ENCODE measurements at regions not wholly inside any gene's neighbourhood (a gene's known extent, or its start where the extent isn't known, plus 50 kb on each side); places are given as distances from the start of the nearest gene placed in this dataset.

DNA sequence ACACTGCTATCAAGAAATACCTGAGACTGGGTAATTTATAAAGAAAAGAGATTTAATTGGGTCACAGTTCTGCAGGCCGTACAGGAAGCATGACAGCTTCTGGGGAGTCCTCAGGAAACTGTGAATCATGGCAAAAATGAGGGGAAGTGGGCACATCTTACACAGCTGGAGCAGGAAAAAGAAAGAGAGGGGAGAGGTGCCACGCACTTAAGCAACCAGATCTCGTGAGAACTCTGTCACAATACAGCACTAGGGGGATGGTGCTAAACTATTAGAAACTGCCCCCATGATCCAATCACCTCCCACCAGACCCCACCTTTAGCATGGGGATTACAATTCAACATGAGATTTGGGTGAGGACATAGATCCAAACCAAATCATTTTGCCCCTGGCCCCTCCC is 105.5 kb upstream of the CPLX2 start:
- DNase-seq: no peak

DNA sequence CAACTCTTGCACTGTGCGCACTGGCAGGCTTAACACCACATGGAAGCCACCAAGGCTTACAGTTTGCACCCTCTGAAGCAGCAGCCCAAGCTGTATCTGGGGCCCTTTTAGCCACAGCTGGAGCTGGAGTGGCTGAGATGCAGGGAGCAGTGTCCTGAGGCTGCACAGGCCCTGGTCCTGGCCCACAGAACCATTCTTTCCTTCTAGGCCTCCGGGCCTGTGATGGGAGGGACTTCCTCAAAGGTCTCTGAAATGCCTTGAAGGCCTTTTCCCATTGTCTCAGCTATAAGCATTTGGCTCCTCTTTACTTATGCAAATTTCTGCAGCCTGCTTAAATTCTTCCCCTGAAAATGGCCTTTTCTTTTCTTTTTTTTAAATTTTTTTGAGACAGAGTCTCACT is 104.4 kb upstream of the CPLX2 start:
- DNase-seq: no peak

DNA sequence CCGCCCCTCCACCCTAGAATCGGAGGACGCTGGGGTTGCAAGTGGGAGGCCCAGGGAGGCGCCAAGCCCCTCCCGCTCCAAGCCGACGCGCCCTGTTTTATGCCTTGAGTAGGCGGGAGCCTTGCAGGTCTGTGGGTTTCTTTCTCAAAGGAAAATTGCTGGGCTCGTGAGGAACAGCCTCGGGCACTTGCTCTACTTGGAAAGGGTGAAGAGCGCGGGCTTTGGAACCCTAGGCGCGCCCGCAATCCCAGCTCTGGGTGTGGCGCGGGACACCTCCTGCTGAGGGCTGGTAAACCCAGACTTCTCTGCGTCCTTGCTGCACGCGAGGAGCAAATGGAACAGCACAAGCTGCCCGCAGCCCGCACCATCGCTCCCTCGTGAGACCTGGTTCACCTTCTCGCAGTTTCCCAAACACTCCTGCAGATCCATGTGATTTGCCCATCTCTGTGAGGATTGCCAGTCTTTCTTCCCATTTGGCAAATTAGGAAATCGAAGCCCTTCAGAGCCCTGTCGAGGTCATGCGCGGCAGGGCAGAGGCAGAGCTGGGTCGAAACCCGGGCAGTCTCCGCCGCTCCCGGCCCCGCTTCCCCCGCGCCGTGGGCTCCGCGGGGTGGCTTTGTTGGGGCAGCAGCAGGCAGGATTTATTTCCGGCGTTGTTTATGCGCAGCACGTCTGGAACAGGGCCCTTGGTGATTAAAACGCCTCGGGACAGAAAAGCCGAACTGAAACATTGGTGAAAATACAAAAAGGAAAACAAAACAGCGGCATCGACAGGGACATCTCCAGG is 98.4 kb upstream of the CPLX2 start:
- DNase-seq: no peak

DNA sequence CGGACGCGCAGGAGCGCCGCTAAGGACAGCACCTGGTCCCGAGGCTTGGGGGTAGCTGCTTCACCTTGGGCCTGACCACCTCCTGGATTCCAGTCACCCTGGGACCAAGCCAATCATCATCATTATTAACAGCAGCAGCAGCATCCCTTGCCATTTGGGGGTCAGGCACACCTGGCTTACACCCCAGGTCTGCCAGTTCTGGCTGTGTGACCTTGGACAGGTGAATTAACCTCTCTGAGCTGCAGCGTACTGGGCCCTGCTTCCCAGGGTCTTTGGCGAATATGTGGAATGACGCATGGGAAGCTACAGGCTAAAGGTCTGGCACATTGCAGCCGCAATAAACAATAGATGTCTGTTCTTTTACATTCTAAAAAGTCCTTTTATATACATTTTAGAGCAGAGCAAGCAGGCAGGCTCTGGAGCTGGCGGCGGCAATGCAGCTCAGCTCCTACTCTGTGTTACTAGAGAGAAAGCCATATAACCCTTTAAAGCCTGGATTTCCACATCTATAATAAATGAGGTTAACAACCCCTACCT is 97.8 kb upstream of the CPLX2 start:
- no peak for DNase-seq

DNA sequence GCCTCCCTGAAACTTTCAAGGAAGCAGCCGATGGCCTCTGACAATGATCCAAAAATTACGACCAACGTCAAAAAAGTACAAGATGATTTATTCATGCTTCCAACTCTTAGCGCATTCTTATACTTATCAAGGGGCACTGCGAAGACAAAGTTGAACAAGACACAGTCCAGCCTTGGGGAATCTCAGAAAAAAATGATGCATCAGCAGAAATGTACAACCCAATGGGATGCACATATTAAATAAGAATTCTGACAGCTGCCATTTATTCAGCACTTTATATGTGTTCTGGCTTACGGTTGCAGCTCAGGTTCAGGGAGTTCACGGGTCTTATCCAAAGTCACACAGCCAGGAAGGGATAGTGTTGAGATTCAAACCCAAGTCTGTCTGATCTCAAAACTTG is 96.0 kb upstream of the CPLX2 start:
- no peak for DNase-seq

DNA sequence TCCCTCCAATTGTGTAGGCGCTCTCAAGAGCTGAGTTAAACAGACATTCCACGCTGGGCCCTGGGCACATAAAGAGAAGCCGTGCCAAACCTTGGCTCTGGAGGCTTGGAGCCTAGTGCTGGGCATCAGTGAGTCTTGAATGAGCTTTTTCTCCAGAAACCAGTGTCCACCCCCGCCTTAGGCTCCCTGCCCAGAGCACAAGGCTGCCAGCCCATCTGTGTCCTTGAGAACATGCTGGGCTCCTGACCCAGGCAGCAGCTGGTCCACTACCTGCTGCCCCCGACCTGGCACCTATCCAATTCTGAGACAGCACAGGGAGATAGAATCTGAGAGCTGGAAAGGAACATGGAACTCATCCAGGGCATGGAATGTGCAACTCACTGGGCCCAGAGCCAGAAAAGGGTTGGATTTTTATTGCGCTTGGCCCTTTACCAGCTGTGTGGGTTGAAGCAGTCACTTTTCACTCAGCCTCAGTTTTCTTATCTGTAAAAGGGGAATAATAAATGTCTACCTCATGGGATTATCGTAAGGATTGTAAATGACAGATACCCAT is 92.4 kb upstream of the CPLX2 start:
- DNase-seq: no peak

DNA sequence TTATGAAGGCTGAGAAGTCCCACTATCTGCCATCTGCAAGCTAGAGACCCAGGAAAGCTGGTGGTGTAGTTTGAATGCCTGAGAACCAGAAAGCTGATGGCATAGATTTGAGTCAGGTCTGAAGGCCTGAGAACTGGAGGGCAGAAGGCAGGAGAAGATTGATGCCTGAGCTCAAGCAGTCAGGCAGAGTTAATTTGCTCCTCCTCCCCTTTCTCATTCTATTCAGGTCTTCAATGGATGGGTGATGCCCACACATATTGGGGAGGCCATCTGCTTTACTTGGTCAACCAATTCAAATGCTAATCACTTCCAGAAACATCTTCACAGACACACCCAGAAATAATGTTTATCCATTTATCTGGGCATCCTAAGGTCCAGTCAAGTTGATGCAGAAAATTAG is 87.6 kb upstream of the CPLX2 start:
- DNase-seq: no peak

DNA sequence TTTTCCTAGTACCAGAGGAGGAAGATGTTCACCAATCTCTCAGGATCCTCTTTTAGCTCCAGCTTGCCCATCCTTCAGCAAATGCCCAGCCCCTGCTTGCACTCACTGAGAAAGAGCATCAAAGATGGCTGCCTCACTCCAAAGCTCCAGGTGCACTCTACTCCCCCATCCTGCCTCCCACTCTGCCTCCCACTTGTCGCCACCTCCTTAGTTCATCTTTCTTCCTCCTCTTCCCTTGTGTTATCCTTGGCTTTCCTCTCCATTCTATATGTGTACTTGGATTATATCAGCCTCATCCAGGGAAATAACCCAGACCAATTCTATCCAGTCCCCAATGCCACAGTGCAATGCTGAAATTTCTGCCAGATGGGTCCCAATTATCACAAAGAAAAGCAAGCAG is 87.1 kb upstream of the CPLX2 start:
- DNase-seq: no peak

DNA sequence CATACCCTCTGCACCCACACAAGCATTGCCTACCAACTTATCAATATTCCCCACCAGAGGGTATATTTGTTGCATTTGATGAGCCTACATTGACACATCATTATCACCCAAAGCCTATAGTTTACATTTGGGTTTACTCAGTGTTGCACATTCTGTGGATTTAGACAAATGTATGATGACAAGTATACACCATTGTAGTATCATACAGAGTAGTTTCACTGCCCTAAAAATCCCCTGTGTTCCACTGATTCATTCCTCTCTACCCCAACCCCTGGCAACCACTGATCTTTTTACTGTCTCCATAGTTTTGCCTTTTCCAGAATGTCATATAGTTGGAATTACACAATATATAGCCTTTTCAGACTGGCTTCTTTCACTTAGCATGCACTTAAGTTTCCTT is 85.7 kb upstream of the CPLX2 start:
- no peak for DNase-seq

DNA sequence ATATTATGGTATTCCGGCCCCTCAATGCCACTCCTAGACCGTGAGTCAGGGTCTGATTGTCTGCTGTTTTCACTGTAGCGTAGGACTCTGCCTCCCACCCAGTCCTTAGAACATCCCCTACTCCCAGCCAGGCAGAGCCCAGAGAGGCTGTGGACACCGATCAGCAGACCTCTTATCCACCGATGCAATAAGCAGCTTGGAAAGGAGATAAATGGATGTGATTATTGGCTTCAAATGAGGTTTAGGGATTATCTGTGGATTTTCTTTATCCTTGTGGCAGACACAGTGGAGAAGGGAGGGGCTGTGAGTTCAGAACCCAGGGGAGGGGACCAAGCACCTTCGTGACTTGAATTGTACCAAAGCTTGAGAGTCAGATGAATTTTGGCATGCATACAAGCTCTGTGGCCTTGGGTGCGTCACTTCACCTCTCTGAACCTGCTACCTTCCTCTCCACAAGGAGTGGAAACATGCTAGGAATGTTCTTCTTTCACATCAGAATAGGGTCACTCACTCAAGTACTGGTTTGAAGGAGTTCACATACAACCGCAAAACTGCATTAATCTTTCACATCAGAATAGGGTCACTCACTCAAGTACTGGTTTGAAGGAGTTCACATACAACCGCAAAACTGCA is 83.1 kb upstream of the CPLX2 start:
- DNase-seq: no peak

DNA sequence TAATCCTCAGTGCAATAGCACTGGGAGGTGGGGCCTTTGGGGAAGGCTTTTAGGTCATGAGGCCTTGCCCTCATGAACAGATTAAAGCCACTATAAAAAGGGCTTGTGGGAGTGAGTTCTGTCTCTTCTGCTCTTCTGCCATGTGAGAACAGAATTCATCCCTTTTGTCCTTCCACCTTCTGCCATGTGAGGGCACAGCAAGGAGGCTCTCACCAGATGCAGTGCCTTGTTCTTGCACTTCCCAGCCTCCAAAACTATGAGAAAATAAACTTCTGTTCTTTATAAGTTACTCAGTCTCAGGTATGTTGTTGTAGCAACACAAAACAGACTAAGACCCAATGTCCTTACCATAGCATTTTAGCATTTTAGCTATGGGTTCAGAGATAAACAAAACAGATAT is 81.7 kb upstream of the CPLX2 start:
- DNase-seq: no peak

DNA sequence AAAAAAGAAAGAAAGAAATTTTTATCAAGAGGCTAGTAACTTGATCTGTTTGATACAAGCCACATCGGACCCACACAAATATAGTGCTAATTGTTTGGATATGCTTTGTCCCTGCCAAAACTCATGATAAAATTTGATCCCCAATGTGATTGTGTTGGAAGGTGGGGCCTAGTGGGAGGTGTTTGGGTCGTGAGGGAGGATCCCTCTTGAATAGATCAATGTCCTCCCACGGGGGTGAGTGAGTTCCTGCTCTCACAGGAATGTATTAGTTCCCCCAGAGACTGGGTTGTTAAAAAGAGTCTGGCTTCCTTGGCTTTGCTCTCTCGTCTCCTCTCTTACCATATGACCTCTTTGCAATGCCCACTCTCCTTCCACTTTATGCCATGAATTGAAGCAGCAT is 80.6 kb upstream of the CPLX2 start:
- DNase-seq: no peak

DNA sequence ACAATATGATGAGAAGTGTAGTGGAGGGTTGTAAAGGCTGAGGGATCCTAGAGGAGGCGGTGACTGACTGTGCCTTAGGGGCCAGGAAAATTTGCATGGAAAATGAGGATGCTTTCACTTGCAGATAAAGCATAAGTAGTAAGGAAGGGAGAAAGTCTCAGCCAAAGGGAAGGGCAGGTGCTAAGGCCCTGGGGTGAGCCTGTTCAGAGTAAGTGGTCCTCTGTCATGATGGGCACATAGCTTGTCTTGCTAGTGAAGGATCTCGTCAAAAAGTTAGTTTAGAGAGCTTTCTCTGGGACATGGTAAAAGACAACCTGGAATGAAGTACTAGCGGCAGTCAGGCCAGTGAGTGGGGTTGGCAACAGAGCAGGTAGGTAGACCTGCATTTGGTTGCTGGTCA is 75.4 kb upstream of the CPLX2 start:
- no peak for DNase-seq

DNA sequence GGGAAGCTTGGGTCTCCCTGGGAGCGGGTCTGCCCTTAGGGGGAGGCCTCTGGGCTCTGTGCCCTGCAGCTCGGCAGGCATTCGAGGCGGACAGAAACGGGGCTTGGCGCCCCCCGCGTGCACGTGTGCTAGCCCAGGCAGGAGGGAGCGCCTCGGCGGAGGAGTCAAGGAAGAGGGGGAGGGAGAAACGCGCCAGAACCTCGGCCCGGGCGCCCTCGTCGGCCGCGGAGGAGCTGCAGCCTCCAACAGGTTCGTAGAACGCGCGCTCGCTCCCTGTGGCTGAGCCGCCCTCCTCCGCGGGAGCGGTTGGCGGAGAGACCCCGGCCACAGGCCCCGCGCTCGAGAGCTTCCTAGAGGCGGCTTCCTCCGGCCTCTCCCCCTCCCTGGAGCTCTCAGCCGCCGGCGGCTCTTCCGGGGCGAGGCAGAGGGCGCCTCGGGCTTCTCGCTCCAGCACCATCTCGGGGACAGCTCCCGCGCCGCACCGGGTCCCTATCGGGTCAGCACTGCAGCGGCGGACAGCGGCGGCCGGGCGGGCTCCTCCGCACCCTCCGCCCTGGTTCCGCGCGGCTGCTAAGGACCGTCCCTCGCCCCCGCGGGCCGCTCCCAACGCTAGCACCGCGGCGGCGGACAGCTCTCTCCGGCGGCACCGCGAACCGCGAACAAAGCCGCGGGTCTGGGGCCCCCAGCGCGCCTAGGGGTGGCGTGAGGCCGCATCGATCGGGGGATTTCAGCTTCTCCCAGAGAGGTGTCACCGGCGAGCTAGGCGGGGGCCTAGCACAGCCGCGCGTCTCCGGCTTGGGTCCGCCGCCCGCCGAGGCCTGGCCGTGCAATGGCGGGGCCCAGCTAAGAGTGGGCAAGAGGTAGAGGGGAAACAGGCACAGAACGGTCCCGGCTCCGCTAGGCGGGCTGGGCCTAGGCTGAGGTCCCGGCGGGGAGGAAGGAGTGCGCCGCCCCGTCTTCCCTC is 74.6 kb upstream of the CPLX2 start:
- DNase-seq: peak; percentile 76 to 85

DNA sequence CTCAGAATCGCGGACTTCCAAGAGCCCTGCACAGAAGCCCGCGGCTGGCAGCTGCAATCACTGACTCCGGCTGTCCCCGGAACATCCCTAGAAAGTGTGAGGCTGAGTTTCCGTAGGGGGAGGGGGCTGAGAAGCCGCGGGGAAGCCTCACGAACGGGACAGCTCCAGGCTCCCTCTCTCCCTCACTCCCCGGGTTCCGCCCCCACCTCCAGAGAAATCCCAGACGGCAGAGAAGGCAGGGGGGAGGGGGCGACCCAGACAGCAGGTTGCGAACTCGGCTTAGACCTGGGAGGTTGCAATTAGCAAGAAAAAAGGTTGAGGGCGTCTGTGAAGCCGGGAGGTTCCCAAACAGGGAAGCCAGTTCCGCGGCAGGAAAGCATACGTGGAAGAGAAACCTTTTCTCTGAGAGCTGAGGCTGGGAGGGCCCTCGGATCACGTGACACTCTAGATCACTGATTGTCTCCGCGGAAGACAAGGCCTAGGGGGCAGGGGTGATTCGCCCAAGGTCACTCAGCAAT is 73.8 kb upstream of the CPLX2 start:
- DNase-seq: no peak

DNA sequence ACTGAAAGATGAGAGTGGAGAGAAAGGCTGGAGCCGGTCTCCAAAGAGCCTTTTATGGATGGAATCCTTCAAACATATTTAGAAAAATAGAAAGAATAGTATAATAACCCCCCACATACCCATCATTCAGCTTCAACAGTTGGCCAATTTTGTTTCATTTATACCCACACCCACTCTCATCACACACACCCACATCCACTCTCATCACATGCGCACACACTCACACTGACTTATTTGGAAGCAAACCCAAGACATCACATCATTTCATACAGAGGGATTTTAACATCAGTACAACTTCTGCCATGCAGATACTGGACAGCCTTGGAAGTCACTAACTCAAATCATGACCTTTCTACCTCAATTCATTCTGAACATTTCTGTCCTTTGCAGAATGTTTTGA is 72.8 kb upstream of the CPLX2 start:
- DNase-seq: no peak

DNA sequence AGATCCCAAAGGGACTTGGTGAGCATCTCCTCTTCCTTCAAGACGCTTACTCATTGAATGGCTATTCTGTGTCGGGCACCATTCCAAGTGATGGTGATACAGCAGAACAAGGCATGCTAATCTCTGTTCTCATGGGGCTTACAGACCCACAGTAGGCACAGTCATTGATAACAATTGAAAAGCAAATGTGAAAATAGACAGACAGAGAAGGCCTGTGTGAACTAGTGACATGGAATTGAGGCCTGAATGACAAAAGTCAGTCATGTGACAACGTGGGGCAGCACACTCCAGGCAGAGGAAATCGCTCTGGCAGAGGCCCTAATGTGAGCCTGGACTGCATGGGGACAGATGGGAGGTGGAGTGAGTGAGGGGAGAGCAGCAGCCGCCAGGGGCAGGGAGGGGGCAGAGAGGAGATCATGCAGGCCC is 70.7 kb upstream of the CPLX2 start:
- DNase-seq: no peak

DNA sequence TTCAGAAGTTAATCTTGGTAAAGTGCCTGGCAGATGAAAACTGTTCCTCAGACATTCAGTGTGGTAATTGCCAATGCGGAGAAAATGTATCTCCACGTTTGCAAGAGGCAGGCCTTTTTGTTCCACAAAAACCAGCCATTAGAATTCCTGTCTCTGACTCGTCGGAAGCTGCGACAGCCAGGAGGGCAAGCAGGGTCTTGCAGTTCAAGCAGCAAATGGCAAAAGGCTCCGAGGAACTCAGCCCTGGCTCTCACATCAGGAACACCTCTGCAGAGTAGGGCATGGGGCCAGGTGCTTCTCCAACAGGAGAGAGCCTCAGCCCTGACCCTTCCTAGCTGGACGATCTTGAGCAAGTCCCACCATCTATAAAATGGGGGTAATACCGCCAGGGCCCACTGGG is 69.0 kb upstream of the CPLX2 start:
- DNase-seq: no peak

DNA sequence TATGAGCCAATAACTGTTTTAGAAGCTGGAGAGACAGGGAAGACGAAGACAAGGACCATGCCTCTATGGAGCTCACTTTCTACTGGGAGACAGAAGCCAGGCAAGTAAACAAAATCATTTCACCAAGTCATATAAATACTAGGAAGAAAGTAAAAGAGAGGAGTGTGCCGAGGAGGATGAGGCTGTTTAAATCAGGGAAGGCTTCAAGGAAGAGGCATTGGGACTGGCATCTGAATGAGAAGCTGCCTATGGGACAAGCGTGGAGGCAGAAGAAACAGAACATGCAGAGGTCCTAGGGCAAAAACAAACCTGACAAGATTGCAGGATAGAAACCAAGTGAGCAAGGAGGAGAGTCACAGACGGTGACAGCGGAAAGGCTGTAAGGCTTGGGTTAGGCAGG is 68.1 kb upstream of the CPLX2 start:
- DNase-seq: no peak

DNA sequence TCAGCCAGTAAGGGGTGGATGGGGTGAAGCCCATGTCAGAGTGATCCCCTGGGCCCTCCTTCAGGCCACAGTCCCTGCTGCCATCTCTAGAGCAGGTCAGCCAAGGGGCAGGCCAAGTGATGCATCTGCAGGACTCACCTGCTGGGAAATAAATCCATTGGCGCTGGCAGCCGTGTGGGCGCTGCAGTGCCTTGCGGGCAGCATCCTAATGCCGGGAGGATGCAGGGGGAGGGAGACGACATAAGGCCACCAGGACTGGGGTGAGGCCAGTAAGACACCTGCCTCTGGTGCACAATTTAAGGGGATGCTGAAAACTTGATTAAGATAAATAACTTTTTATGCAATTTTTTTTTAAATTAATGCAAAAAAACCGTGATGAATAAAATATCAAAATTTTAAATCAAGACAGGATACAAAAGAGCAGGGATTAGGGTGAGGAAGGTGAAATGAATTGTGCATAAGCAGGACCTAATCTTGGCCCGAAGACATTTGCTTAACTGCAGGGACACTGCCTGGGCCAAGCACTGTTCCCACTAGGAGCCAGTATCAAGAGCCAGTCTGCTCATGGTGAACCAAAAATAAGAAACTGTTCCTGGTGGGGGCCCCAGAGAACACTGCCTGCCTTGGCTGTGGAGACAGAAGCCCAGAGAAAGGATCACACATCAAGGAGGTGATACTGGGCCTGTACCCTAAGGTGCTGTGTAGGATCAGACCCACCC is 67.5 kb upstream of the CPLX2 start:
- DNase-seq: no peak

DNA sequence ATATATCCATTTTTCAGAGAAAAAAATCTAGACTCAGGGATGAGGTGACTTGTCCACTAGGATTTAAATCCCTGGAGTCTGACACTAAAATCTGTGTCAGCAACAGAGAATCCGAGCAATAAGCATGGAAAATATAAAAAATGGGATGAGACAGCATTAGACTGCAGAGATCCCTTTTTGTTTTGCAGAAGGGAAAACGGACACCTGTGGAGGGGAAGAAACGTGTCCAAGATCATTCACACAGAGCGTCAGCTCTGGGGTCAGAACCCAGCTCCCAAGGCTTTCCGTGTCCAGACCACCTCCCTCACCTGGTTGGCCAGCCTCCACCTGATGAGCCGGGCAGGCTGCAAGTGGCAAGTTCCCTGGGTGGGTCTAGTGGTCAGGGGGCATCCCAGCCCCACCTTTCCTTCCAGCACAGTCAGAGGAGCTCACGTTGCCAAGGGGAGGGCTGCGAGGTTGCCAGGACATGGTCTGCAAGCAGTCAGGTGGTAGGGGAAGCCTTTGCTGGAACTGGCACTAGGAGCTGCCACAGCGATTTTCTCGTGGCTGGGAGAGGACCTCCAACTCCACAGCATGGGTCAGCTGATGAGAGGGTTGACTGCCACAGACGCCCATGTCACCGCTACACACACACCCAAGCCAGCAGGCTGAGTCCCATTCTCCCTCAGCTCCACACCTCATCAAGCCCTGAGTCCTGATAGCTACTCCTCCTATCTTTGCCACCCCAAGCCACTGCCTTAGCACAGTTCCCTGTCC is 65.9 kb upstream of the CPLX2 start:
- no peak for DNase-seq

Data from stimulated activated CD4-positive, alpha-beta T cell treated with anti-CD3 and anti-CD28 coated beads, Interleukin-2, amount 100 ng/mL, for 24 hours (primary cell).